ENCODE measurements at regions not wholly inside any gene's neighbourhood (a gene's known extent, or its start where the extent isn't known, plus 50 kb on each side); places are given as distances from the start of the nearest gene placed in this dataset.

- DNase-seq (ENCODE audit: low spot score) = no peak
- TF ChIP-seq, protein P1, sequence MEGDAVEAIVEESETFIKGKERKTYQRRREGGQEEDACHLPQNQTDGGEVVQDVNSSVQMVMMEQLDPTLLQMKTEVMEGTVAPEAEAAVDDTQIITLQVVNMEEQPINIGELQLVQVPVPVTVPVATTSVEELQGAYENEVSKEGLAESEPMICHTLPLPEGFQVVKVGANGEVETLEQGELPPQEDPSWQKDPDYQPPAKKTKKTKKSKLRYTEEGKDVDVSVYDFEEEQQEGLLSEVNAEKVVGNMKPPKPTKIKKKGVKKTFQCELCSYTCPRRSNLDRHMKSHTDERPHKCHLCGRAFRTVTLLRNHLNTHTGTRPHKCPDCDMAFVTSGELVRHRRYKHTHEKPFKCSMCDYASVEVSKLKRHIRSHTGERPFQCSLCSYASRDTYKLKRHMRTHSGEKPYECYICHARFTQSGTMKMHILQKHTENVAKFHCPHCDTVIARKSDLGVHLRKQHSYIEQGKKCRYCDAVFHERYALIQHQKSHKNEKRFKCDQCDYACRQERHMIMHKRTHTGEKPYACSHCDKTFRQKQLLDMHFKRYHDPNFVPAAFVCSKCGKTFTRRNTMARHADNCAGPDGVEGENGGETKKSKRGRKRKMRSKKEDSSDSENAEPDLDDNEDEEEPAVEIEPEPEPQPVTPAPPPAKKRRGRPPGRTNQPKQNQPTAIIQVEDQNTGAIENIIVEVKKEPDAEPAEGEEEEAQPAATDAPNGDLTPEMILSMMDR (IDR thresholded peaks at IDR 0.05) = peak; percentile 27
- peaks cover 2% of the 10 kb centered on the region for H3K27me3 Mint-ChIP-seq (ENCODE audit: low read depth)
- peaks cover 29% of the 10 kb centered on the region for H3K9me3 Mint-ChIP-seq (ENCODE audit: low read depth)
- H3K4me3 Mint-ChIP-seq (ENCODE audit: unreplicated experiment) = no peak overlapping the region
- no peak overlapping the region for H3K27ac Mint-ChIP-seq (ENCODE audit: unreplicated experiment)
- H3K36me3 Mint-ChIP-seq (ENCODE audit: low read depth) = no peaks in the 10 kb centered on the region
- no peaks in the 10 kb centered on the region for H3K4me1 Mint-ChIP-seq (ENCODE audit: low read depth)
Measured at GRCh38 chr9:7592321-7593316, 207.0 kb downstream of the DMAC1 start.

- TF ChIP-seq, protein P1 (IDR thresholded peaks at IDR 0.05) = no peak
- Mint-ChIP-seq H3K36me3 (ENCODE audit: low read depth) (no peaks in the 10 kb centered on the region), H3K4me3 (ENCODE audit: unreplicated experiment) (no peak overlapping the region), H3K27ac (ENCODE audit: unreplicated experiment) (no peak overlapping the region), H3K4me1 (ENCODE audit: low read depth) (no peaks in the 10 kb centered on the region), H3K27me3 (ENCODE audit: low read depth) (peaks cover 2% of the 10 kb centered on the region), H3K9me3 (ENCODE audit: low read depth) (peaks cover 29% of the 10 kb centered on the region)
- no peak for DNase-seq (ENCODE audit: low spot score)
Measured at GRCh38 chr9:7591501-7591900, 208.1 kb downstream of the DMAC1 start.

- DNase-seq (ENCODE audit: low spot score) = no peak
- no peak overlapping the region for H3K27ac Mint-ChIP-seq (ENCODE audit: unreplicated experiment)
- no peak overlapping the region for H3K4me3 Mint-ChIP-seq (ENCODE audit: unreplicated experiment)
- no peaks in the 10 kb centered on the region for H3K27me3 Mint-ChIP-seq (ENCODE audit: low read depth)
- peaks cover 6% of the 10 kb centered on the region for H3K9me3 Mint-ChIP-seq (ENCODE audit: low read depth)
- no peaks in the 10 kb centered on the region for H3K36me3 Mint-ChIP-seq (ENCODE audit: low read depth)
- H3K4me1 Mint-ChIP-seq (ENCODE audit: low read depth) = no peaks in the 10 kb centered on the region
- TF ChIP-seq, protein P1 (IDR thresholded peaks at IDR 0.05) = no peak
Measured at GRCh38 chr9:7580568-7580967, 219.0 kb downstream of the DMAC1 start.

DNA sequence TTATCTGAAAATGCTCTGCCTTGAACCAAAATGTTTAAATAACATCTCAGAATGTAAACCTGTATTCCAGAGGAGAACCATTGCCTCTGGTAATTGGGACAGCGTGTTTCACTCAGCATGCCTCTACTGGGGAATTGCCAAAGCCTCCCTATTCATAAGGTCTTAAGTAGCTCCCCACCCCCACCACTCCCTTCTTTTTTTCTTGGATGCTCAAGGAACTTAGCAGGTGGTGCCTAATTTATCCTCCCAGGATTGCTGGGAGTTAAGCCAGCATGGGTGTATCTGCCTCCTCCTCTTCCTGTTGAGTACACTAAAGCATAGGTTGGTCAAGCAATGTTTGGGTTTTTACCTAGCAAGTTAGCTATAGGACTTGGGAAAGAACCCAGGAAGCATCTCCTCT lies 220.2 kb downstream of the DMAC1 start:
- Mint-ChIP-seq H3K27ac (ENCODE audit: unreplicated experiment) (no peak overlapping the region), H3K4me1 (ENCODE audit: low read depth) (no peaks in the 10 kb centered on the region), H3K27me3 (ENCODE audit: low read depth) (peaks cover 3% of the 10 kb centered on the region), H3K9me3 (ENCODE audit: low read depth) (no peaks in the 10 kb centered on the region), H3K4me3 (ENCODE audit: unreplicated experiment) (no peak overlapping the region), H3K36me3 (ENCODE audit: low read depth) (no peaks in the 10 kb centered on the region)
- DNase-seq (ENCODE audit: low spot score) = no peak
- TF ChIP-seq, protein P1 (IDR thresholded peaks at IDR 0.05) = no peak

GRCh38 chr9:7578951-7579350 lies 220.6 kb downstream of the DMAC1 start:
- TF ChIP-seq, protein P1 (IDR thresholded peaks at IDR 0.05) = no peak
- Mint-ChIP-seq H3K27ac (ENCODE audit: unreplicated experiment) (no peak overlapping the region), H3K9me3 (ENCODE audit: low read depth) (no peaks in the 10 kb centered on the region), H3K36me3 (ENCODE audit: low read depth) (no peaks in the 10 kb centered on the region), H3K4me1 (ENCODE audit: low read depth) (no peaks in the 10 kb centered on the region), H3K27me3 (ENCODE audit: low read depth) (peaks cover 3% of the 10 kb centered on the region), H3K4me3 (ENCODE audit: unreplicated experiment) (no peak overlapping the region)
- no peak for DNase-seq (ENCODE audit: low spot score)
